ENCODE measurements at regions not wholly inside any gene's neighbourhood (a gene's known extent, or its start where the extent isn't known, plus 50 kb on each side); places are given as distances from the start of the nearest gene placed in this dataset.

DNA sequence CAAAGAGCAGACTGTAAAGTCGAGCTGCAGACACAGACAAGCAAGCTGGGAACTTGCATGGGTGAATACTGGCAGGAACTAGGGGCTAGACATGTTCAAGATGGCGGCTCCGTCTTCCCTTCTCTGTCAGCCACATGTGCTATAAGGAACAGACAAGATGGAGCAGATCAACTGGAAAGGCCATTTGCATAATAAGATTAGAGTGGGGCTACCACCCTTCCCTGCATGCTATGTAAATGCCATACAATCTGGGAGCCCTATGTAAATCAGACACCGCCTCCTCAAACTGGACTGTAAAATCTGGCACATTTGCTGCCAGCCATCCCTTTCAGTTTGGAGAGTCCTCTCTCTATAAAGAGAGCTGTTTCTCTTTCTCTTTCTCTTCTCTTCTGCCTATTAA, 640.1 kb upstream of the CDH8 start:
- no peak for DNase-seq (ENCODE audit: low read depth in 3 of 3, low spot score in 2 of 3)

DNA sequence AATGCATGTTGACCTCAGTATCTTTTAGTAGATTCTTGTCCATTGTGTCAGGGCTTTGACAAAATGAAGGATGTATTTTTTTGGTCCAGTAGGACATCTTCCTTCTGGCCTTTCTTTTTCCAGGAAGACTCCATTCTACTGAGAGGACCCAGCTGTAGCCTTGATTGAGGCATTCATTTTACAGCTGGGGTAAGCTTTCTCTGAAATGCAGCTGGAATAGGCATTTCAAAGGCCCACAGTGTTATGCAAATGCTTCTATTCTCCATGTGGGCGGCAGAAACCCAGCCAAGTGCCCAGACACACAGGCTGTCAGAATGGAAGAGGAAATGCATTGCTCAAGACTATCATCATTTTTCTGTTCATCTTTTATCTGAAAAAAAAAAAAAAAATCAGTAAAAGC, 629.0 kb upstream of the CDH8 start:
- DNase-seq (ENCODE audit: low read depth in 3 of 3, low spot score in 2 of 3) = no peak

DNA sequence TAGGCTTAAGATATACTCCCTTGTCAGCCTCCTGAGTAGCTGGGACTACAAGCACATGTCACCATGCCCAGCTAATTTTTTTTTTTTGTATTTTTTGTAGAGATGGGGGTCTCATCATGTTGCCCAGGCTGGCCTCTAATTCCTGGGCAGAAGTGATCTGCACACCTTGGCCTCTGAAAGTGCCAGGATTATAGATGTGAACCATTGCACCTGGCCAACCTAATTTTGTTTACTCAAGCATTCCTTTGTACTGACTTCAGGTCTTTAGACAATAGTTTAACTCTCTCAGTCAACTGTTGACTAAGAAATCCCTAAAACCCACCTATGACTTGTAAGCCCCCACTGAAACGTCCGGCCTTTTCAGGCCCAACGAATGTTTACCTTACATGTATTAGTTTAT, 628.3 kb upstream of the CDH8 start:
- no peak for DNase-seq (ENCODE audit: low read depth in 3 of 3, low spot score in 2 of 3)

DNA sequence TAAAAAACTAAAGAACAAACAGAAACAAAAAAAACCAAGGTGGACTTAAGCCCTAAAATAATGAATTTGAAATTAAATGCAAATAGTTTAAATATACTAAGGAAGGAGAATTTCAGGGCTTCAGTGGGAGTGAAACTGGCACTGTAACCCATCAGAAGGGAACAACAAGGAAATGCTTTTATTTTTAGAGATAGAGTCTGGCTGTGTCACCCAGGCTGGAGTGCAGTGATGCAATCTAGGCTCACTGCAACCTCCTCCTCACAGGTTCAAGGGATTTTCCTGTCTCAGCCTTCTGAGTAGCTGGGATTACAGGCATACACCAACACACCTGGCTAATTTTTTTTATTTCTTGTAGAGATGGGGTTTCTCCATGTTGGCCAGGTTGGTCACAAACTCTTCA, 625.2 kb upstream of the CDH8 start:
- DNase-seq (ENCODE audit: low read depth in 3 of 3, low spot score in 2 of 3) = no peak

DNA sequence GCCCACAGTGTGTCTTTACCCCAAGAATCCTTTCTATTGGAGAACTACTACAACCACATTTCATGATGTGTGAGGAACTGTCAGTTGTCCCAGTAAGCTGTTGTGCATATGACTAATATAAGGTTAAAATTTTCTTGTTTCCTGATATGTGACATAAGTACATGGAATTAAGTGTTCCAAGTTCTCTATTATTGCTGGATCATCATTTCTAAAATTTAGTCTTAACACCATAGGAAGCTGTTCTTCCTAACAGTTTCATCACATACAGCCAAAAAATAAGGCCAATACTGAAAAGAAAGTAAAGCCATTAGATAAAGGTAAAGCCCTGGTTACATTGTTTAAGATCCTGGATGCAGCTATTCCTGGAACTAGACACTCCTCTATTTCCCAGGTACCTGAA, 620.9 kb upstream of the CDH8 start:
- DNase-seq (ENCODE audit: low read depth in 3 of 3, low spot score in 2 of 3) = no peak

DNA sequence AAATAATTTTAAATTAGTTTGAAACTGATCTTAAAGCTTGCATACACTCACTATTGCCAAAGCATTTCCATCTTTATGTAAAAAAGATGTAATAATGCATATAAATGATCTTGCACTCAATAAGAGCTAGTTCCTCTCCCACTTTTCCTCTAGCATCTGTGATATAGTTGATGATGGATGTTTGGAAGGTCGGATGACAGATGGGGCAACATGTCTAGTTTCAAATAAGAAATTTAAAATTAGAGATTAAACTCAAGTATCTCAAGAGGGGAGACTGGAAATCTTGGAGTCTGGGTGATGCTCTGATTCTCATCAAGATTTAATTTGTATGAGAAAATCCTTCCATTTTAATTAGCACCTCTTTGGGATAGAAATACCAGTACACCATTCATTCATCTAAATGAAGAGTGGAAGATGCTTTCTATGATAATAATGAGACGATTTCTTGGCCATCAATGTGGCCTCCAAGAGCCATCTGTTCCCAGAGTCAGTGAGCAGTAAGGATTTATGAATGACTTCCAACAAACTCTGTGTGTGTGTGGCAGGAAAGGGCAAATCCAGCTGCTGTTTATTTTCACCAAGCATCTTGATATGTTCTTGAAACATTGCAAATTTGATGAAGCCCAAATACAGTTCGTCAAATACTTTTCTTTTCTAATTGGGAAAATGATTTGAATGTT, 616.3 kb upstream of the CDH8 start:
- DNase-seq (ENCODE audit: low read depth in 3 of 3, low spot score in 2 of 3) = no peak

DNA sequence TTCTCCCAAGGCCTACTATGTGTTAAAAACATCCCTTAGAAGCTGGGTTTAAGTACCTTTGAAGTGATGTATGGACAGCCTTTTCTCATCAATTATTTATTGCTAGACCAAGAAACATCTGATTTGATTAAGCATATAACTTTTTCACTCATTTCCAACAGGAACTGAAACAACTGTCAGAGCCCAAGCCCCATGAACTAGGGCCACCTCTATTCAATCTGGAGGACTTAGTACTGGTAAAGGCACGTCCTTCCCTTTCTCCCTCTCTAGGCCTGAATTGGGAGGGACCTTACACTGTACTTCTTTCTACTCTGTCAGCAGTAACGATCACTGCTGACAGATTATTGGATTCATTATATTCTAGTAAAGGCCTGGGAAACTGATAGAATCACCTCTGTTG, 612.0 kb upstream of the CDH8 start:
- DNase-seq (ENCODE audit: low read depth in 3 of 3, low spot score in 2 of 3) = no peak

DNA sequence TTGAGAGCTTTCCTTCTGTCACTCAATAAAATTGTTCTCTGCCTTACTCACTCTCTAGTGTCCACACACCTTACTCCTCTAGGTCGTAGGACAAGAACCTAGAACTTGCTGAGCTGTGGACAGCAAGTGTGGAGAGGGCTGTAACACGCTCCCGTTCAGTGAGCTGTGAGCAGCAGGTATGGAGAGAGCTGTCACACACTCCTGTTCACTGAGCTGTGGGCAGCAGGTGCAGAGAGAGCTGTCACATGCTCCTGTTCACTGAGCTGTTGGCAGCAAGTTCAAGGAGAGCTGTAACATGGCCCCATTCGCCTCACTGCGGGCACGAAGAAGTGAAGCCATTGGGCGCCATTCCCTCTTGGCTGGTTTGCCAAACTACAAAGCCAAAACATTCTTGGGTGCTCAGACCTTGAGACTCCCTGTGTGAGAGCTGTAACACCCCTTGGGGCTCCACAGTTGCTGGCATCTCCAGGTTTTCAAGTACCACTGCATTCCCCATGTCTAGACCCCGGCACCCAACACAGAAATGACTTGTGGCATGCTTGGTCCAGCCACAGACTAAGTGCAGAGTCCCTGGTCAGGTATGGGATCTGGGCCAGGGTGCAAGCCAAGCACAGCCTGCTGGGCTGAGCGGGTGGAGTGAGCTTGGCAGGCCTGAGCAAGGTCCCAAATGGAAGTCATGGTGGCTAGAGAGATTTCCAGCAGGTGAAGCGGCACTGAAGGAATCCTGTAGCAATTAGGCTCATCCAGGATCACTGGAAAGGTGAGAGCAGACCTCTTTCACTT, 608.0 kb upstream of the CDH8 start:
- DNase-seq (ENCODE audit: low read depth in 3 of 3, low spot score in 2 of 3) = no peak

DNA sequence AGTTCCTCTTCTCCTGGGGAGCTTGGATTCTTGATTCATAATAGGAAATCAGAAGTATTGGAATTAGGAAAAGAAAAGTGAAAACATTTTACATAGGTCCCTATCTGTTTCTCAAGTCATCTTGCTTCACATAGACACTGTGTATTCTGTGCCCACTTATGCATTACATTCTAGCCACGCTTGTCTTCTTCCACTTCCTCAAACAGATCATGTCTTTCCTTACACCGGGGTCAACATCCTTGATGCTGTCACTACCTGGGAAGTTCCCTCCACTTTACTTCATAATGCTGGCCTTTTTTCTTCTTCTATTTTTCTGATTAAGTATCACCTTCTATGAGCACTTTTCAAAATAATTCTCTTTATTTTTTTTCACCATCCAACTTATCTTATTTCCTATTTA, 606.4 kb upstream of the CDH8 start:
- no peak for DNase-seq (ENCODE audit: low read depth in 3 of 3, low spot score in 2 of 3)

DNA sequence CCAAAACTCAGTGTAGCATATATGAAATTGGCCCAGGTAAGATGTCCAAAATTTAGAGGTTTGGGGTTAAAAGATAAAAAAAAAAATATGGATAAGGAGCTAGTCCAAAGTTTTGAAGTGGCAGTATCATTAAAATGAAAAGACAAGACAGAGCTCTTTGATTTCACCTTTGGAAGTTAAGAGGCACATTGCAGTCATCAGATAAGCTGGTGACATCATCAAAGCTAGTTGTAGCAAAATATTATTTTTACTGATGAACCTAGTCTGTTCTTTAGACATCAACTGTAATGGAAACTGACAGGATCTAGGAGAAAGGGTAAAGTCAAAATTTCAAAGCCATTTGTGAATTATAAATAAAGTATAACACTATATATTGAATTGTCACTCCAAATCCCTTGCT, 603.7 kb upstream of the CDH8 start:
- no peak for DNase-seq (ENCODE audit: low read depth in 3 of 3, low spot score in 2 of 3)

DNA sequence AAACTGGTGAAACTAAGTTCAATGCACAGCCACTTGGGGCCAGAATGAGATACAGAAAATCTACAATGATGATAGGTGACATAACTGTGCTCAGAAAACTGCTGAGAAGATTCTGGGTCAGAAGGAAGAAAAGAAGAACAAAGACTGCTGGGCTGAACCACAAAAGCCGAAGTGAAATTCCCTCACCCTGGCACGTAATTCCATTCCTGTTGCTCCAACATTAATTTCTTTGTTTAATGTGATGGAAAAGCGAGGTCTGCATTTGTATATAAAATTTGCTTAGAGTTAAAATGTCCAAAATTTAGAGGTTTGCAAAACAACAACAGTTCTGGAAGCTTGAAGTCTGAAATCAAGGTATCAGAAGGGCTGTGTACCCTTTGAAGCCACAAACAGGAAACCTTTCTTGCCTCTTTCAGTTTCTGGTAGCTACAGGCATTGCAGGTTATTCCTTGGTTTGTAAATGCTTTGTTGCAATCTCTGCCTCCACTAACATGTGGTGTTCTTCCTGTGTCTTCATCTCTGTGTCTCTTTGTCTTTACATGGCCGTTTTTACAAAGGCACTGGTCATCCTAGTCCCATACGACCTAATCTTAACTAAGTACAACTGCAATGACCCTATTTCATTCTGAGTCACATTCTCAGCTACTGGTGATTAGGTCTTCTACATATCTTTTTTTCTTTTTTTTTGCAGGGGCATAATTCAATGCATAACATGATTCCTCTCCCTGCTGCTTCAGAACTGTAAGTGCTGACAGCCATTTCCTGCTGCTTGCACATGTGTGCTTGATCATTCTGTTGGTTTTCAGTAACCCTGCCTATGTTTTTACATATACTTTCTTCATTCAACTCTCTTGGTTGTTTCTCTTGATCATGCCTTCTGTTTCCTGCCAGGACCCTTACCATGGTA, 603.0 kb upstream of the CDH8 start:
- DNase-seq (ENCODE audit: low read depth in 3 of 3, low spot score in 2 of 3) = no peak

DNA sequence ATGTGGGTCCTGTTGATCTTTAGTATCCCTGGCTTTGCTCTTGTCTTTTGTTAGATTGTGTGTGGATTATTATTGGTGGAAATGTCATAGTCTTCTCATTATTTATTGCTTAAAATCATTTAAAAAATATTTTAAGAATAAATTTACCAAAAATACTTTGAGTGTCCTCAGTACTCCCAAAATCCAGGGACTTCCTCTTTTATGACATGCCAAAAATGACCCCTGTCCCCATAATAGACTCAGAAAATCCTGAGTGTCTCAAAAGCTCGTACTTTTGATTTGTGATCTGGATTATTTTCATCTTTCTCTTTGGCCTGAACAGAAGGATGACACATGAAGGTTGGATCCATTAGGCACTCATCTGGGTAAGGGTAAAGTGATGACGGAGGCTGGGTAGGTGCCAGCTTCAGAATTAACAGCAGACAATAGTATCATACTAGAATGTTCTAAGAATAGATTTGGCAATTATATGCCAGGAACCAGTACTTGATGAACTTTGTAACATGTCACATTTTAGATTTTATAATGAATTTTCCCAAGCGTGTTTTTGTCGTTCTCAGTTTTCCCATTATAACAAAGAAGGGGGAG, 602.2 kb upstream of the CDH8 start:
- DNase-seq (ENCODE audit: low read depth in 3 of 3, low spot score in 2 of 3) = no peak

DNA sequence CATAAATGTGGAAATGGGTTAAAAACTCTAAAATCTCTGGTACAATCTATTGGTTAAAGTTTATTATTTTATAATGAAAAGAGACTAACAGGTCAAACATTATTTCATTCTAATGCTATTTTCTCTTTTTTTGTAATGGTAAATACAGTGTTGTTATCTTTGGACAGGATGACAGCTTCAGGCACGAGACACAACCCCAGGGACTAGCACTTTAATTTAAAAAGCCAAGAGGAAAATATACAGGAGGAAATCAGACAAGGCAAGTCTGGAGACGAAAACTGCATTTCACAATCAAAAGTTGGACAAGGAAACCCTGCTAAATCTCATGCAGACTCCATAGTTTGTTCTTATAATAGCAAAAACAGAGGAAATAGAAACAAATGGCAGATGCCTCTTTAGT, 589.1 kb upstream of the CDH8 start:
- no peak for DNase-seq (ENCODE audit: low read depth in 3 of 3, low spot score in 2 of 3)

DNA sequence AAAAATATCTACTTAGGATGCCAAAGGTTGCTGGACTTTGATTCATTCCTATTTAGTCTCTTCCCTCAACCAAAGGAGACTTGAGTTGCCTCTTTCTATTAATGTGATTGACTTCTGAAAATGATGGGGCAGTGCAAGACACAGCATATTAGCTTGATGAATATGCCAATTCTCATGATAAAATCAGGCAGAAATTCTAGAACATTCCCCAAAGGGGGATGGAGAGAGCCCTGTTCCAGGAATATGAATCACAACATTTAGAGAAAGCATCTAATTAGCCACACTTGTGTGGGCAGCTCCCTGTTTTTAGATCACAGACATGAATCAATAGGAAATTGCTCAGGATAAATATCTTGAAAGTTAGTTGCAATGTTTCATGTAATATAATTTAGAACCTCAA, 584.0 kb upstream of the CDH8 start:
- no peak for DNase-seq (ENCODE audit: low read depth in 3 of 3, low spot score in 2 of 3)

DNA sequence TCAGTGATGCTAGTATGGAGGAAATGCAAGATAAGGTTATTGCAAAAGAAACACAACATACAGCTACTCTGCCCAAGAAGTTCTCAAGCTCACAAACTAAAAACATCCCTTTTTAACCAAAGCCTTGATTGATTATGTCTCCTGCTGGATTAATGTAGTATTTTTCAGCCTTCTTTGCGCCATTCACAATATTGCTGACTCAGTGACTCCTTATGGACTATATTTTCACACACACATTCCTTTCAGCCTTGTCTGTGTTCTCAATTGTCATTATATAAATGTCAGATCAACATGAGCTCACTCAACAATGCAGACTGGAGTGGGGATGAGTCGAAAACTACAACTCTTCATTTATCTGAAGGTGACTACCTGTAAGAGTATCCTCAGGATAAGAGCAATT, 579.3 kb upstream of the CDH8 start:
- no peak for DNase-seq (ENCODE audit: low read depth in 3 of 3, low spot score in 2 of 3)

DNA sequence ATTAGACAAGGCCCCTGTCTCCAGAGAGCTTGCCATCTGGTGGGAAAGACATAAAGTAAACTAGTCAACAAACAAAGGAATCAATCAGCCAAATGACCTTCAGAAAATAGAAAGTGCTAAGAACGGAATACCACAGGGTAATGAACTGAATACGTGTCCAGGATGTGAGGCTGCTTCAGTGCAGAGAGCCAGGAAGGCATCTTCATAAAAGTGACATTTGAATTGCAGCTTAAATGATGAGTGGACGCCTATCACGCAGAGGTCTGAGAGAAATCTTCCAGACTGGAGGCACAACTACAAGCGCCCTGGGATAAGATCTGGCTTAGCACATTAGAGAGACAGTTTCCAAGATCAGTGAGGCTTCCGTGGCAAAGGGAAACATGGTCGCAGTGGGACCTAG, 574.1 kb upstream of the CDH8 start:
- no peak for DNase-seq (ENCODE audit: low read depth in 3 of 3, low spot score in 2 of 3)

DNA sequence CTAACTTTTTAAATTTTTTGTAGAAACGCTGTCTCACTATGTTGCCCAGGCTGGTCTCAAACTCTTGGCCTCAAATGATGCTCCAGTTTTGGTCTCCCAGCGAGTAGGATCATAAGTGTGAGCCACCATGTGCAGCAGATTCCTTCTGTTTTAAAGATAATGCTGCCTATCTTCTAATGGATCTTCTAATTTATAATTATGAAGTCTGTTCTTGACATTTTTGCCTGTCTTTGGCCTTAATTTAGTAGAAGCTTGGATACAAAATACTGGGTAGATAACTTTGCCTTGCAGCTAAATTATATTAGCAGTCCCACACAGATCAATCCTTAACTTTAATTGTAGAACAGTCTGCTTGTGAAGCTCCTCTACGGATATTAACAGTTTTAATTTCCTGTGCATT, 566.6 kb upstream of the CDH8 start:
- DNase-seq (ENCODE audit: low read depth in 3 of 3, low spot score in 2 of 3) = no peak

DNA sequence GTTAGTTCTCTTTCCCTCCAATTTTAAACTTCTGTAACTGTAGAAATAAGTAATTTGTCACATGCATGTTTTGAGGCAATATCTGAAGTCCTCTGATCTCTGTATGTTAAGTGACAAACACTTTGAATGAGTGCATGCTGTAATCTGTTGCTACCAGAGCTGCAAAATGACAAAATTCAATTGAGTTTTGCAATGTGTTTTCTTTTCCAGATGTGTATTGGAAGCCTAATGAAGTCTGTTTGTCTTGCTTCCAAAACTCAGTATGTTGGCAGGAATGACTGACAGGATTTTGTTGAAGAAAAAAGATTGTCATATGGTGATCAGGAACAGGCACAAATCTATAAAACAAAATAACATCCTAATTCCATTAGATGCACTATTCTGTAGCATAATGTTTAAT, 561.6 kb upstream of the CDH8 start:
- DNase-seq (ENCODE audit: low read depth in 3 of 3, low spot score in 2 of 3) = no peak

DNA sequence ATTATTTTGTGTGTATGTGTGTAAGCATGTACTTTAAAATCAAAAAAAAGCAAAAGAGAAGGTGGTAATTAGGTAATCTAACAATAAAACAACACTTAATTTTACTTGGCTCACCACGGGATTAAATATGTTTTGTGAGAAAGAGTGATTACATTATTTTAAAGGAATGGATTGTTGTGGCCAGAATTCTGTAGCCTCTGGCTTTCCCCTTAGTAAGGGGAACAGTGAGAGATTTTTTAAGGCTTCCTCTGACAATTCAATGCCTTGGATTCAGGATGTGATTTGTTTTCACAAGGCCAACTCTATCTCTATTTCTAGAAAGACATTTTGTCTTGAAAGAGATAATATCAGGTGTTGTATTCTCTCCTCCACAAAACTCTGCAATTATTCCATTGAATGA, 560.3 kb upstream of the CDH8 start:
- DNase-seq (ENCODE audit: low read depth in 3 of 3, low spot score in 2 of 3) = no peak

DNA sequence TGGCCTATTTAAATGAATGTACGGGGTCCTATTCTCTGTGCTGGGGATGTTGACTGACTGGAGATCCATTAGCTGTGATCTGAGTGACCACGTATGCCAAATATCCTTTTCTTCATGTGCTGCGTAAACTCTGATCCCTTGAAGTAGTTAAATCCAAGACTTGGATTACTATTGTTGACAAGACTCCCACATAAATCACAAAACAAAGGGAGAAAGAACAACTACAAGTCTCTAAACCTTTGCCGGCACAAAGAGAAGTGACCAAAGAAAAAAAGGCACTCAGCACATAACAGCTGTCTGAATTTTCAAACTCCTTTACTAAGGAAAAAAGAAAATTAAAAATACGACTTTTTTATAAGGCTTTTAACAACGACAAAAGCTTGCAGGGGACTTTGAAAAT, 559.9 kb upstream of the CDH8 start:
- DNase-seq (ENCODE audit: low read depth in 3 of 3, low spot score in 2 of 3) = no peak

DNA sequence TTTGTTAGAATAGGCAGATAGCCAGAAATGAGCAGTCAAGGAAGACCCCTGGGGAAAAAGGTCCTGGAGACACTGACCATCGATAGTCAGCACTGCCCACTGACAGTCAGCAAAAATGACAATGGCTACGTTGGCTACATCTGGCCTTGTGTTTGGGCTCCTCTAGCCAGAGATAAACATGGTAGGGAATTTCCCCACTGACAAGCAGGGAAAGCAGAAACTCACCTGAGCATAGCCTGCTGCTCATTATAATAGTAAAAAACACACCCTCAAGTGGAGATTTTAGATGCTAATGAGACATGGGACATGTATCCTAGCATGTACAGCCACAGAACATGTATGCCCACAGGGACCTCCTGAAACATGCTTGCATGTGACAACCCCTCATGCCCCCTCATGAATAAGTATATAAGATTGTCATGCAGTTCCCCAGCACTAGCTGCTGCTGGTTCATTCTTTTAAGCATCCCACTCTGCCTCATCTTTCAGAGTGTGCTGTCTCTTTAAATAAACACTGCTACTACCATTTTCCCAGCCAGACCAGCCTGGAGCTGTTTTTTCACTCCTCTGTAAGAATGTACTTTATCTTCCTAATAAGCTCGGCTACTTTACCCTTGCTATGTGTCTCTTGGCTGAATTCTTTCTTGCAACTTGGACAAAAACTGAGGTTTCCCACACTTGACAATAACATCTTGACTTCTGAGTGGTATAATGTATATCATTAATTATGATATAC, 550.1 kb upstream of the CDH8 start:
- DNase-seq (ENCODE audit: low read depth in 3 of 3, low spot score in 2 of 3) = no peak
